LHCN-M2 (cell line): ENCODE measurements at regions not wholly inside any gene's neighbourhood (a gene's known extent, or its start where the extent isn't known, plus 50 kb on each side); places are given as distances from the start of the nearest gene placed in this dataset.
"Not testable (repeated sequence)": the region's sequence is repeated elsewhere in the genome, so short reads cannot be mapped to it uniquely, and the experiment has no call there.

Source experiments
- DNase-seq: peaks from one replicate; pipeline ENCODE4 v3.0.0-alpha.2; 2012; ENCODE audit warnings: low read depth

DNA sequence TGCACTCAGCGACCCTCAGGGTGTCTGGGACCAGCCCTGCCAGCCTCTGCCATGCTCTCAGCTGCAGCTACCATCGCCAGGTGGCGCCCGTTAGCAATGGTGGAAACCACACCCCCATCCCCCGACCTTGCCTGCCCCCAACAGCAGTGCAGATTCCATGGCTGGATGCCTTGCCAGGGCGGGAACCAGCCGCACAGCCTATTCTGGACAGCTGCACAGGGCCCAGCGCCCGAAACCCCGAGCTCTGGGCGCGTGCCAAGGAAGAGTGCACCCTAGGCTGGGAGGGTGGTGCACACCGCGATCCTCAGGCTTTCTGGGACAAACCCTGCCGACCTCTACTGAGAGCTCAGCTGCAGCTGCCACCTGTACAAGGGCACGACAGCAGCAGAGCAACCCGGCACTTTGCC lies 88.1 kb downstream of the POTEG start:
- DNase-seq = peak; percentile 59

DNA sequence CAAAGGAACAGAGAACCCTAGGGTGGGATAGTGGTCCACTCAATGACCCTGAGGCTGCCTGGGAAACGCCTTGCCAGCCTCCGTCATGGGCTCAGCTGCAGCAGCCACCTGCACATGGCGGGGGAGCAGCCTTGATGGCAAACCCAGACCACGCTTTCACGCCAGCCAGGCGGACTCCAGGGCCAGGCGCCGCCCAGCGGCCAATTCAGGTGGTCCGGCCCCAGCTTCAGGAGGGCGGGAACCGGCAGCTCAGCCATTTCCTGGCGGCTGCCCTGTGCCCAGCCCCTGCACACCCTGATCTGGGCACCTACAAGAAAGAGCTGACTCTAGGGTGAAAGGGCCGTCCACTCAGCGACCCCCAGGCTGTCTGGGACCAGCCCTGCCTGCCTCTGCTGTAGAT lies 87.5 kb downstream of the POTEG start:
- DNase-seq = not testable (repeated sequence)

DNA sequence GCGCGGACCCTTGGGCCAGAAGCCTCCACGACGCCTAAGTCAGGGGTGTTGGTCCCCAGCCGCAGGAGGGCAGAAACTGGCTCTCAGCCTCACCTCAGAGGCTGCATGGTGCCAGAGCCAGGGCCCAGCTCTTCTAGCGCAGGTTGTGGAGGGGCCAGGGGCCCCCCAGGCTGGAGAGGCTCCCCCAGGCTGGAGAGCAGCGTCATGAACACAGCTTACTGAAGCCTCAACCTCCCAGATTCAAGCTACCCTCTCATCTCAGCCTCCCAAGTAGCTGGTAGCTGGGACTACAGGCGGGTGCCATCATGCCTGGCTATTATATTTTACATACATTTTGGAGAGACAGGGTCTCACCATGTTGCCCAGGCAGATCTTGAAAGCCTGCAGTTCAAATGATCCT lies 87.0 kb downstream of the POTEG start:
- not testable (repeated sequence) for DNase-seq
